ENCODE measurements at regions not wholly inside any gene's neighbourhood (a gene's known extent, or its start where the extent isn't known, plus 50 kb on each side); places are given as distances from the start of the nearest gene placed in this dataset.

DNA sequence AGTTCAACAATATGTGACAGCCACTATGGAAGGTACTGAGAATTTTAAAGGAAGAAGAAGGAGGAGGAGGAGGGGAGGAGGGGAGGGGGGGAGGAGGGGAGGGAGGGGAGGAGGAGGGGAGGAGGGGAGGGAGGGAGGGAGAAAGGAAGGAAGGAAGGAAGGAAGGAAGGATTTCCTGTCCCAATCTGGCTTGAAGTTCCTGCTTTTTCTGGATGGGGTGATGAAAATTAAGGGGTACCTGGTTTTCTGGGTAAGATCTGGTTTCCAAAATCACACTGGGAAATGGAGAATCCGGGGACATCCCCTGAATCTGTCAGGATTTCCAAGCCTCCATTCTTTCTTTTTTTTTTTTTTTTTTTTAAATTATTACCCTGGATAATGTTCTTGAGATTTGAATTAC is 271.8 kb downstream of the MTX2 start:
- POLR2A ChIA-PET, result no interaction called here
- WGBS (ENCODE audit: missing lambda C conversion rate), result 7% methylated on average over 1 of the region's 1 CpG
- ATAC-seq (no peak), DNase-seq (ENCODE audit: low read depth in 1 of 2, low spot score in 1 of 2) (no peak), FAIRE-seq (no peak)
- TF ChIP-seq GATA3 (IDR thresholded peaks at IDR 0.05; ENCODE audit: borderline replicate concordance) (no peak), HOXA7 (CRISPR knock-in tag; IDR thresholded peaks at IDR 0.05) (no peak), HDAC2 (IDR thresholded peaks at IDR 0.05) (no peak), MAFK (IDR thresholded peaks at IDR 0.05; ENCODE audit: partially characterized antibody) (no peak), HMGXB4 (CRISPR knock-in tag; IDR thresholded peaks at IDR 0.05; ENCODE audit: borderline replicate concordance) (no peak), TFCP2L1 (CRISPR knock-in tag; IDR thresholded peaks at IDR 0.05) (no peak), SREBF2 (IDR thresholded peaks at IDR 0.05) (no peak), CEBPB (IDR thresholded peaks at IDR 0.05) (no peak), ZNF302 (CRISPR knock-in tag; IDR thresholded peaks at IDR 0.05) (no peak), RARB (CRISPR knock-in tag; IDR thresholded peaks at IDR 0.05) (no peak), EHMT2 (IDR thresholded peaks at IDR 0.05; ENCODE audit: low read depth) (no peak), SMC3 (IDR thresholded peaks at IDR 0.05) (no peak), RFX5 (IDR thresholded peaks at IDR 0.05) (no peak), BHLHE40 (IDR thresholded peaks at IDR 0.05; ENCODE audit: low read depth, low read length) (no peak), KDM5A (IDR thresholded peaks at IDR 0.05) (no peak)
- TF ChIP-seq, protein P1, sequence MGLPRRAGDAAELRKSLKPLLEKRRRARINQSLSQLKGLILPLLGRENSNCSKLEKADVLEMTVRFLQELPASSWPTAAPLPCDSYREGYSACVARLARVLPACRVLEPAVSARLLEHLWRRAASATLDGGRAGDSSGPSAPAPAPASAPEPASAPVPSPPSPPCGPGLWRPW (IDR thresholded peaks at IDR 0.05), result no peak
- Histone ChIP-seq H3K27ac (no peak overlapping the region), H3K4me2 (no peak overlapping the region), H3K9me3 (no peaks in the 10 kb centered on the region), H3K4me3 (no peak overlapping the region), H3K4me1 (no peaks in the 10 kb centered on the region)
- CTCF ChIA-PET, result no interaction called here

- ATAC-seq, result no peak
- no peak for TF ChIP-seq HEYL (CRISPR knock-in tag; IDR thresholded peaks at IDR 0.05)
- TF ChIP-seq MAZ (IDR thresholded peaks at IDR 0.05; ENCODE audit: borderline replicate concordance, low read depth, low read length), result no peak
- no peak for TF ChIP-seq JUNB (IDR thresholded peaks at IDR 0.05)
- TF ChIP-seq TP53 (CRISPR knock-in tag; IDR thresholded peaks at IDR 0.05), result no peak
- TF ChIP-seq KDM5A (IDR thresholded peaks at IDR 0.05), result no peak
- no peak for TF ChIP-seq EHF (CRISPR knock-in tag; IDR thresholded peaks at IDR 0.05)
- no peak for TF ChIP-seq FOSB (CRISPR knock-in tag; IDR thresholded peaks at IDR 0.05)
- TF ChIP-seq JUN (IDR thresholded peaks at IDR 0.05), result no peak
- TF ChIP-seq RNF2 (IDR thresholded peaks at IDR 0.05; ENCODE audit: borderline replicate concordance, low read depth), result no peak
- TF ChIP-seq ZNF302 (CRISPR knock-in tag; IDR thresholded peaks at IDR 0.05), result no peak
- no peak for TF ChIP-seq CBX2 (IDR thresholded peaks at IDR 0.05; ENCODE audit: borderline replicate concordance, low read depth)
- TF ChIP-seq SMC3 (IDR thresholded peaks at IDR 0.05), result no peak
- TF ChIP-seq MYC (IDR thresholded peaks at IDR 0.05; ENCODE audit: borderline replicate concordance, low read length), result no peak
- no peak for FAIRE-seq
- DNase-seq (ENCODE audit: low read depth in 1 of 2, low spot score in 1 of 2), result no peak
- POLR2A ChIA-PET, result no interaction called here
- WGBS (ENCODE audit: missing lambda C conversion rate), result 14% methylated on average over 1 of the region's 1 CpG
- H3K4me3 ChIP-seq, result no peak overlapping the region
- CTCF ChIA-PET, result interaction anchor here (1.2 kb wide), 1 partner anchor 12 kb away, joined by 4 read pairs; no protein-coding TSS in a partner anchor
- no peaks in the 10 kb centered on the region for H3K4me1 ChIP-seq
- H3K4me2 ChIP-seq, result no peak overlapping the region
- H3K9me3 ChIP-seq, result no peaks in the 10 kb centered on the region
- no peak overlapping the region for H3K27ac ChIP-seq
Measured at GRCh38 chr2:176542476-176542875, 273.2 kb downstream of the MTX2 start.

- TF ChIP-seq, protein P1 (IDR thresholded peaks at IDR 0.05), result no peak
- H3K9me3 ChIP-seq, result no peaks in the 10 kb centered on the region
- H3K4me2 ChIP-seq, result no peak overlapping the region
- POLR2A ChIA-PET, result no interaction called here
- no peak overlapping the region for H3K4me3 ChIP-seq
- DNase-seq (ENCODE audit: low read depth in 1 of 2, low spot score in 1 of 2) (no peak), FAIRE-seq (no peak), ATAC-seq (no peak)
- H3K27ac ChIP-seq, result no peak overlapping the region
- 75% methylated on average over 4 of the region's 4 CpGs for WGBS (ENCODE audit: missing lambda C conversion rate)
- H3K4me1 ChIP-seq, result no peaks in the 10 kb centered on the region
- CTCF ChIA-PET, result interaction anchor here (2.6 kb wide), 1 partner anchor 10 kb away, joined by 8 read pairs; no protein-coding TSS in a partner anchor
Measured at GRCh38 chr2:176544557-176544956, 275.3 kb downstream of the MTX2 start.

Measured in A549 (cell line).